ENCODE measurements at regions not wholly inside any gene's neighbourhood (a gene's known extent, or its start where the extent isn't known, plus 50 kb on each side); places are given as distances from the start of the nearest gene placed in this dataset.
"Not testable (repeated sequence)": the region's sequence is repeated elsewhere in the genome, so short reads cannot be mapped to it uniquely, and the experiment has no call there.

DNA sequence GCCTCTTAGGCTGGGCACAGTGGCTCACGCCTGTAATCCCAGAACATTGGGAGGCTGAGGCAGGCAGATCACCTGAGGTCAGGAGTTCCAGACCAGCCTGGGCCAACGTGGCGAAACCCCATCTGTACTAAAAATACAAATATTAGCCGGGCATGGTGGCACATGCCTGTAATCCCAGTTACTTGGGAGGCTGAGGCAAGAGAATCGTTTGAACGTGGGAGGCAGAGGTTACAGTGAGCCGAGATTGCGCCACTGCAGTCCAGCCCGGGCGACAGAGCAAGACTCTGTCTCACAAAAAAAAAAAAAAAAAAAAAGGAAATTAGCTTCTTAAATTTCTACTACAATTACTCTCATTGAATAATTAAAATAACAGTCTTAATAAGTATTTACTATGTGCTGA, 52.4 kb upstream of the JARID2 start:
- not testable (repeated sequence) for DNase-seq (ENCODE audit: low read depth in 2 of 3, low spot score in 2 of 3)

- DNase-seq (ENCODE audit: low read depth in 2 of 3, low spot score in 2 of 3): no peak
Measured at GRCh38 chr6:15194453-15194852, 51.4 kb upstream of the JARID2 start.
